ENCODE measurements at regions not wholly inside any gene's neighbourhood (a gene's known extent, or its start where the extent isn't known, plus 50 kb on each side); places are given as distances from the start of the nearest gene placed in this dataset.

DNA sequence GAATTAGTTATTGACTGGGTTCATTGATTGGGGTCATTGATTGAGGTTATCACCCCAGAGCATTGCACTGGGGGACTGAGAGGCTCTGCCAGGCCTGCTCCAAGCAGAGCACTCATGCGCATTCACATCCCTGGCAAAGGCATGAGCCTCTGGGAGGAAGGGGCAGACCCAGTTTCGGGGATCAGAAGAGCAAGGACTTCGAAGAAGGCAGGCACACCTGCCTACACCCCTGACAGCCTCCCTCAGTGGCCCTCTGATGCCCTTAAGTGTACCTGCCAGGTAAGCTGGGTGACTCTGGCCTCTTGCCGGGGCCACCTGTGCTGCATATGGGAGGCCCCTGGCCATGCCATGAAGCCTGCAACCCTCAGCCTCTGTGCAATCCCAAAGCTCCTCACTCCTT lies 181.1 kb downstream of the PTPN20 start:
- intact Hi-C loops (cut with DNase I), result no loop called here

GRCh38 chr10:47092831-47093230 lies 181.6 kb downstream of the PTPN20 start:
- Histone ChIP-seq H3K27ac (no peak overlapping the region), H3K36me3 (no peaks in the 10 kb centered on the region), H3K4me1 (no peaks in the 10 kb centered on the region), H3K27me3 (no peaks in the 10 kb centered on the region), H3K4me3 (no peak overlapping the region), H3K9me3 (no peaks in the 10 kb centered on the region)
- WGBS, 2 donors, result 60% methylated on average over 1 of the region's 5 CpGs; no CpG with 5 or more reads in 1 of the 2 donors
- no peak for DNase-seq
- intact Hi-C loops (cut with DNase I), result no loop called here
- TF ChIP-seq CTCF (IDR thresholded peaks at IDR 0.05), result no peak

More for the DNA sequence above, 181.1 kb downstream of the PTPN20 start:
- Histone ChIP-seq H3K36me3 (no peaks in the 10 kb centered on the region), H3K4me3 (no peak overlapping the region), H3K4me1 (no peaks in the 10 kb centered on the region), H3K27ac (no peak overlapping the region), H3K27me3 (no peaks in the 10 kb centered on the region), H3K9me3 (no peaks in the 10 kb centered on the region)
- TF ChIP-seq CTCF (IDR thresholded peaks at IDR 0.05) (no peak), POLR2A (IDR thresholded peaks at IDR 0.05) (no peak)
- DNase-seq, result no peak
- 96 to 100% methylated on average over 3 to 4 of the region's 4 CpGs for WGBS, 2 donors

GRCh38 chr10:47094126-47094525 lies 182.9 kb downstream of the PTPN20 start:
- no peak for DNase-seq
- no peaks in the 10 kb centered on the region for H3K9me3 ChIP-seq
- H3K36me3 ChIP-seq, result no peaks in the 10 kb centered on the region
- intact Hi-C loops (cut with DNase I), result no loop called here
- TF ChIP-seq CTCF (IDR thresholded peaks at IDR 0.05), result no peak
- TF ChIP-seq POLR2A (IDR thresholded peaks at IDR 0.05), result no peak
- no peak overlapping the region for H3K27ac ChIP-seq
- H3K4me1 ChIP-seq, result no peaks in the 10 kb centered on the region
- no peak overlapping the region for H3K4me3 ChIP-seq
- no peaks in the 10 kb centered on the region for H3K27me3 ChIP-seq
- WGBS, 2 donors, result 70 to 75% methylated on average over 9 of the region's 9 CpGs

DNA sequence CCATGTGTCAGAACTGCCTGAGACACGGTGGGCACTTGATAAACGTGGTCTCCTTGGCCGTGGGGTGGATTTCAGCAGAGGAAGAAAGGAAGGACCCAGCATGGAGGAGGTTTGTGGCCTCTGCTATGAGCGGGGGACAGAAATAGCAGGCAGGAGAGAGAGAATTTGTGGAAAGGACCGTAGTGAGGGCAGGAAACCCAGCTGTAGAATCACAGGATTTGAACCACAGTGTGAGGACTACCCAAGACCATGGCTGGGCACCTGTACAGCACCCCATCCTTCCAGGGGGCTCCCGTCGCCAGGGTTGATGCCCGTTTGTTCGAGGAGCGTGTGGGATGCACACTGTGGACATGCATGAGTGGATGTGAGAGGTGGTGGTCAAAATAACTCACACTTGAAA lies 183.4 kb downstream of the PTPN20 start:
- WGBS, 2 donors, result 85% methylated on average over 10 of the region's 10 CpGs
- Histone ChIP-seq H3K9me3 (no peaks in the 10 kb centered on the region), H3K27me3 (no peaks in the 10 kb centered on the region), H3K27ac (no peak overlapping the region), H3K36me3 (no peaks in the 10 kb centered on the region), H3K4me1 (no peaks in the 10 kb centered on the region), H3K4me3 (no peak overlapping the region)
- TF ChIP-seq CTCF (IDR thresholded peaks at IDR 0.05) (no peak), POLR2A (IDR thresholded peaks at IDR 0.05) (no peak)
- DNase-seq, result no peak
- intact Hi-C loops (cut with DNase I), result no loop called here

DNA sequence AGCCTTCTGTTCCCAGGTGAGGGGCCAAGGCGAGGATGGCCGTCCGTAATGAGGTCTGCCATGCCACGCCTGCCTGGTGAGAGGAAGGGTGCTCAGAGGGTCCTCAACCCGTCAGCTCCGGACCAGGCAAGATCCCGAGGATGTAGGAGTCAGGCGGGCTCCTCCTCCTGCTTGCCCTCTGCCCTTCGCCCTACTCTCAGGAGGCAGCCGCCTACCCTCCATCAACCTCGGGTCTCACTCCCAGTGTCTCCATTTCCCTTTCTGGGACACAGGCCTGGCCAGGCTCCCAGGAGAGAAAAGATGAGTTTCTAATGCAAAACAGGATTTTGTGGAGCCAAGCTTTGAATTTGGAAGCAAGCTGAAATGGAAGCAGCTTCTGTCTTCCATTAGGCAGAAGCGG lies 184.0 kb downstream of the PTPN20 start:
- no peak for TF ChIP-seq POLR2A (IDR thresholded peaks at IDR 0.05)
- no peaks in the 10 kb centered on the region for H3K36me3 ChIP-seq
- H3K27me3 ChIP-seq, result no peaks in the 10 kb centered on the region
- no peak overlapping the region for H3K4me3 ChIP-seq
- intact Hi-C loops (cut with DNase I), result no loop called here
- H3K9me3 ChIP-seq, result no peaks in the 10 kb centered on the region
- 90 to 100% methylated on average over 1 to 6 of the region's 12 CpGs for WGBS, 2 donors
- H3K4me1 ChIP-seq, result no peaks in the 10 kb centered on the region
- no peak overlapping the region for H3K27ac ChIP-seq
- no peak for DNase-seq

- Histone ChIP-seq H3K36me3 (no peaks in the 10 kb centered on the region), H3K27ac (no peak overlapping the region), H3K27me3 (no peaks in the 10 kb centered on the region), H3K4me3 (no peak overlapping the region), H3K9me3 (no peaks in the 10 kb centered on the region), H3K4me1 (no peaks in the 10 kb centered on the region)
- DNase-seq, result no peak
- TF ChIP-seq CTCF (IDR thresholded peaks at IDR 0.05) (no peak), POLR2A (IDR thresholded peaks at IDR 0.05) (no peak)
- WGBS, 2 donors, result 69 to 79% methylated on average over 14 to 17 of the region's 17 CpGs
- intact Hi-C loops (cut with DNase I), result no loop called here
Measured at GRCh38 chr10:47095848-47096612, 184.8 kb downstream of the PTPN20 start.
